ENCODE measurements at regions not wholly inside any gene's neighbourhood (a gene's known extent, or its start where the extent isn't known, plus 50 kb on each side); places are given as distances from the start of the nearest gene placed in this dataset.

GRCh38 chr22:44363013-44363979 lies 50.5 kb upstream of the SHISAL1 start:
- Histone ChIP-seq H3K36me3 (ENCODE audit: control insufficient read depth, insufficient read depth, low read length) (no peaks in the 10 kb centered on the region), H3K9me3 (ENCODE audit: control insufficient read depth, insufficient read depth, low read length) (no peaks in the 10 kb centered on the region), H3K9ac (ENCODE audit: low read depth, low read length) (no peak overlapping the region), H3K27ac (ENCODE audit: low read depth, low read length) (no peak overlapping the region), H3K27me3 (ENCODE audit: control insufficient read depth, insufficient read depth, low read length) (no peaks in the 10 kb centered on the region), H3K4me1 (ENCODE audit: control insufficient read depth, insufficient read depth, low read length) (no peaks in the 10 kb centered on the region), H3K4me3 (ENCODE audit: low read depth, low read length) (no peak overlapping the region)

GRCh38 chr22:44362249-44363012 lies 49.7 kb upstream of the SHISAL1 start:
- no peak overlapping the region for H3K4me3 ChIP-seq (ENCODE audit: low read depth, low read length)
- H3K9me3 ChIP-seq (ENCODE audit: control insufficient read depth, insufficient read depth, low read length) = no peaks in the 10 kb centered on the region
- no peaks in the 10 kb centered on the region for H3K4me1 ChIP-seq (ENCODE audit: control insufficient read depth, insufficient read depth, low read length)
- no peak overlapping the region for H3K9ac ChIP-seq (ENCODE audit: low read depth, low read length)
- H3K27ac ChIP-seq (ENCODE audit: low read depth, low read length) = no peak overlapping the region
- no peaks in the 10 kb centered on the region for H3K36me3 ChIP-seq (ENCODE audit: control insufficient read depth, insufficient read depth, low read length)
- H3K27me3 ChIP-seq (ENCODE audit: control insufficient read depth, insufficient read depth, low read length) = no peaks in the 10 kb centered on the region
